GM19351 (cell line): ENCODE measurements at regions not wholly inside any gene's neighbourhood (a gene's known extent, or its start where the extent isn't known, plus 50 kb on each side); places are given as distances from the start of the nearest gene placed in this dataset.
"Not testable (repeated sequence)": the region's sequence is repeated elsewhere in the genome, so short reads cannot be mapped to it uniquely, and the experiment has no call there.

Source experiments
- ATAC-seq: cut with Tn5 transposase; IDR thresholded peaks from one replicate; pipeline ENCODE4 v1.9.1; 2021; ENCODE audit warnings: mild to moderate bottlenecking, moderate library complexity; ENCODE audit not compliant: unreplicated experiment

GRCh38 chr3:70744536-70744935 lies 432.1 kb upstream of the MDFIC2 start:
- no peak for ATAC-seq

- ATAC-seq, result no peak
Observed at GRCh38 chr3:70743754-70744153, 431.3 kb upstream of the MDFIC2 start.

GRCh38 chr3:70742081-70742480 lies 429.6 kb upstream of the MDFIC2 start:
- no peak for ATAC-seq

- no peak for ATAC-seq
Observed at GRCh38 chr3:70740872-70741271, 428.4 kb upstream of the MDFIC2 start.

- no peak for ATAC-seq
Observed at GRCh38 chr3:70740071-70740470, 427.6 kb upstream of the MDFIC2 start.

DNA sequence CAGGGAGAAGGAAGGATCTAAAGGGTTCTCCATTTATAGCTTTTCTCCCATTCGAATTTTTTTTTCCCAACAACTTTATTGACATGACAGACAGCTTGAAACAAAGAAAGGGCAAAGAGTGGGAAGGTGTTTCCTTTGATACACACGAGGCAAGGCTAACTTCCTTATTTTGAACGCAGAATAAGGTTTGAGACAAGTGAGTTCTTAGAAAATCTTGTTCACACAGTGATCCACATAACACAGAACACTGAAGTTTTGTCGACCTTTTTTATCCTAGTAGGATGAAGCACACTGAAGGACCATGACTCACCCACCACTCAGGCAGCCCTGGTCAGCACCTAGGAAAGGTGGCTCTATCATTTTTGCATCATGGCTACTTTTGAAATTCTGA lies 425.8 kb upstream of the MDFIC2 start:
- ATAC-seq, result no peak

GRCh38 chr3:70737666-70738290 lies 425.3 kb upstream of the MDFIC2 start:
- no peak for ATAC-seq

- no peak for ATAC-seq
Observed at GRCh38 chr3:70736009-70736408, 423.6 kb upstream of the MDFIC2 start.

DNA sequence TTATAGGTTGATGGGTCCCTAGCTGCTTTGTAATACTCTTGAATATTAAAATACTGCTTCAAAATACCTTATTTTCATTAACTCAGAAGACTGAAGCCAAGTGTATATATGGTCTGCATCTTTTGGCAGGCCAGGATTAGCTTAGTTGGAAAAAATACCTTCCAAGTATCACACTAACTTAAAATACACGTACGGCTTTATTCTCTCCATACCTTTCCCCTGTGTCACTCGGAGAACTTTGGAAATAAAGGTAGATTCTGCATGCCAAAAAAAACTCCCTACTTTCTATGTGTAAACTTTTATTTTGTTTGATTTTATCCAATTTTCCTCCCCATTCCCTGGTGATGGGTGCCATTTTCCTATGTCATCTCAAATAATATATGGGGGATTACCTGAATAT lies 422.3 kb upstream of the MDFIC2 start:
- ATAC-seq, result no peak

DNA sequence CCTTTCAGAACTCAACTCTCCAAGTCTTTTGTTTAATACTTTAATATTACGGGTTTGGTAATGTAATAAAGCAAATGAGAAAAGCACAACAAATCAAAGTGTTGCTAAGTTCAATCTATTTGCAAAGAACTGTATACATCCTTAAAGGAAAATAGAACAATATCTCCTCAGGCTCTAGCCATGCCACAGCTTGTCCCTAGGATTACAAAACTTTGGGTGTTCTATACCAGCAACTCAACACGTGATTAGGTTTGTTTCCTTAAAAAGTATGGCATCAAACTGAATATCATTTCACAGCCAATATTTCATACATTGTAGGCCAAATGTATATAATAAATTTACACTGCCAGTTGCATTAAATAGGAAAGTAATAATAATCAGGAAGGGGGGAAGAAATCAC lies 418.6 kb upstream of the MDFIC2 start:
- no peak for ATAC-seq

DNA sequence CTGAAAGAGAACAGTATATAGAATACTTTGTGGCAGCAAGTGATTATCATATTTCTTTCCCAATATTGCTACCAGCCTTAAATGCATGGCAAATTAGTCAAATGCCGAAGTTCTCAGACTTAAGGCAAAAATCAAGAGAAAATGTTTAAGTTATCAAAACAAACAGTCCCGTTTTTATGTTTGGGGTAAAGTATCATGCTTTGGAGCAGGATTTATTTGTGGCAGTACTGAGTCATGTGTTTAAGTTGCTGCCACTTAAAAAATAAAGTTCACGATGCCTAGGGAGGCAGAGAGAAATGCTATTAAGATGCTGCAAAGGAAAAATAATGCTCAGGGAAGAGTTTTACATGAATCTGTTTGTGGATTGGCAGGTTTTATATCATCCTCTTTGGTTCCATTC lies 417.4 kb upstream of the MDFIC2 start:
- no peak for ATAC-seq

GRCh38 chr3:70728311-70728710 lies 415.9 kb upstream of the MDFIC2 start:
- no peak for ATAC-seq

DNA sequence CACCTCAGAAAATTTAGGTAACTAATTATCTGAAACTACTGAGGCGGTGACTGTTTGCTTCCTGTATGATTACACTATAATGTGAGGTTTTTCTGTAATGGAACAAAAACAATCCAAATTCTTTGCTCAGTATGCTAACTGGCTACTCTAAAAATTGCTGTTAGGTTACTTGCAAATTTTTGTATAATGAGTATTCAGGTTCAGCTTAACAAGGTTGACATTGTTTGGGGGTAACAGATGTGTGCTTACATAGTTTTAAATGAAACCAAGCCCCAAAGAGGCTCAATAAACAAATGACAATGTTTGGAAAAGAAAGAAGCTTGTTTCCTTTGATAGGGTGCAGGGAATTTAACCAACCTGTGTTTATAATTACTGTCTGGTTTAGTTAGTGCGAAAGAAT lies 414.5 kb upstream of the MDFIC2 start:
- no peak for ATAC-seq

- ATAC-seq, result no peak
Observed at GRCh38 chr3:70726096-70726938, 413.9 kb upstream of the MDFIC2 start.

GRCh38 chr3:70722018-70722417 lies 409.6 kb upstream of the MDFIC2 start:
- no peak for ATAC-seq

GRCh38 chr3:70716832-70717231 lies 404.4 kb upstream of the MDFIC2 start:
- ATAC-seq, result no peak

- no peak for ATAC-seq
Observed at GRCh38 chr3:70712449-70713082, 400.1 kb upstream of the MDFIC2 start.

DNA sequence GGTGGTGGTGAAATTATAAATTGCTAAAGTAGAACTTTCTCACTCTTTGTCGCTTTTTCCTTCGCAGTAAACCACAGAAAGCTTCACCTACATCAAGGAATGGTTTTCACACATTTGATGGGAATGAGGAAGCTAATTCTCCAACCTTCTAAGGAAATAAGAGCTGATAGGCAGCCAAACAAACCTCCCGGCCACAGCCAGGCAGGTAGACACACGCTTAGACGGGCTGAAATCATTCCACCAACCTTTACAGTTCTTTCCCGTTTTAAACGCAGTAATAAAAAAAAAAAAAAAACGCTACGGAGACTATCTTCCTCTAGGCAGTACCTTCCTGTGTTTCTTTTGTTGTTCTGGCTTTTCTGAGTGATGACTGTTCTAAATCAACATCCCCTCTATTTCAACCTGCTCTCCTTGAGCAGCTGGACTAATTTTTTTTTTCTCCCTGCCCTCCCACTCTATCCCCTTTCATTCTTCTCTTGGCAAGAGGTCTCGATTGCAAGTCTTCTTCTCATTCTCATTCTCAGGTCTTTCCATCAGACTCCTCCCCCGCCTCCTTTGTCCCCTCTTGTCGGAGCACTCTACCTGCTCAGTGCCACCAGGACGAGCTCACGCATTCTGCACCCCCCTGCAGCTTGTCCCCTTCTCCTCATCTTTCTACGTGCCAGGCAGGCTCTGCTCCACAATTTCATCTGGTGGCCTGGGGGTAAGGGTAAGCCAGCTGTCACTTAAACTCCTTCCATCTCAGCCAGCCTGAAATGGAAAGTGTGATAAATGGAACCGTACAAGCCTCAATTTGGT lies 391.1 kb upstream of the MDFIC2 start:
- no peak for ATAC-seq

GRCh38 chr3:70702132-70702531 lies 389.7 kb upstream of the MDFIC2 start:
- ATAC-seq, result no peak

DNA sequence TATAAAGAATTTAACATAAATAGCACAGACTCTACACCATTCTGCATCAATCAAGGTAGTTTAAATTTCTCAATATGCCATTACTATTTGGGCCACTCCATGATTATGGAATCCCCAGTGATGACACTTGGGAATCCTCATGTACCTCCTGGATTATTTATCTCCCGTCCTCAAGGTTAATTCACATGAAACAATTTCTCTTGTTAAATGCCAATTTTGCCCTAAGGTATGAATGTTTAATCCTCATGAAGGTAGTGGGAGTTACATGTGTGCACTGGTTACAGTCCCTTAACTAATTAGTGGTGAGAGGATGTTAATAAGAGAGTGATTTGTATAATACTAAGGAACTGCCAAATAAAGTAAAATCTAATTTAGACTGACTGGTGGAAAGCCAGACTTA lies 372.3 kb upstream of the MDFIC2 start:
- ATAC-seq, result no peak

- ATAC-seq, result not testable (repeated sequence)
Observed at GRCh38 chr3:70675810-70676209, 363.4 kb upstream of the MDFIC2 start.
